CD4-positive, alpha-beta T cell treated with Interleukin-15 for 1 hour (primary cell): ENCODE measurements at regions not wholly inside any gene's neighbourhood (a gene's known extent, or its start where the extent isn't known, plus 50 kb on each side); places are given as distances from the start of the nearest gene placed in this dataset.
"Not testable (repeated sequence)": the region's sequence is repeated elsewhere in the genome, so short reads cannot be mapped to it uniquely, and the experiment has no call there.

ENCODE experiments used
- DNase-seq: peaks from one replicate; pipeline ENCODE4 v3.0.0-alpha.2; 2020

GRCh38 chr4:158051401-158052235, 121.2 kb downstream of the GASK1B start:
- DNase-seq = no peak

GRCh38 chr4:158050942-158051341, 121.9 kb downstream of the GASK1B start:
- DNase-seq = no peak

GRCh38 chr4:158046345-158046744, 126.5 kb downstream of the GASK1B start:
- DNase-seq = no peak

GRCh38 chr4:158043971-158044618, 128.7 kb downstream of the GASK1B start:
- DNase-seq = no peak

GRCh38 chr4:158042591-158043030, 130.2 kb downstream of the GASK1B start:
- no peak for DNase-seq

GRCh38 chr4:158038718-158039117, 134.1 kb downstream of the GASK1B start:
- no peak for DNase-seq

- no peak for DNase-seq
Observed at GRCh38 chr4:158036998-158037397, 135.8 kb downstream of the GASK1B start.

GRCh38 chr4:158035662-158036195, 137.1 kb downstream of the GASK1B start:
- DNase-seq = no peak

GRCh38 chr4:158033416-158034120, 139.3 kb downstream of the GASK1B start:
- DNase-seq = no peak

GRCh38 chr4:158032733-158033415, 140.0 kb downstream of the GASK1B start:
- DNase-seq = no peak

GRCh38 chr4:158028381-158028780, 144.4 kb downstream of the GASK1B start:
- DNase-seq = not testable (repeated sequence)

- no peak for DNase-seq
Observed at GRCh38 chr4:158025131-158025530, 147.7 kb downstream of the GASK1B start.

- DNase-seq = no peak
Observed at GRCh38 chr4:158020734-158021346, 152.0 kb downstream of the GASK1B start.

GRCh38 chr4:158020176-158020575, 152.6 kb downstream of the GASK1B start:
- DNase-seq = no peak

- DNase-seq = no peak
Observed at GRCh38 chr4:158018831-158019230, 154.0 kb downstream of the GASK1B start.

- DNase-seq = no peak
Observed at GRCh38 chr4:158018221-158018830, 154.5 kb downstream of the GASK1B start.

- no peak for DNase-seq
Observed at GRCh38 chr4:158016511-158016910, 156.3 kb downstream of the GASK1B start.

GRCh38 chr4:158015241-158015640, 157.6 kb downstream of the GASK1B start:
- no peak for DNase-seq

GRCh38 chr4:158013858-158014257, 159.0 kb downstream of the GASK1B start:
- no peak for DNase-seq

- DNase-seq = no peak
Observed at GRCh38 chr4:158010361-158010760, 162.5 kb downstream of the GASK1B start.

GRCh38 chr4:158008551-158009218, 164.1 kb downstream of the GASK1B start:
- DNase-seq = no peak
